ENCODE measurements at regions not wholly inside any gene's neighbourhood (a gene's known extent, or its start where the extent isn't known, plus 50 kb on each side); places are given as distances from the start of the nearest gene placed in this dataset.
"Not testable (repeated sequence)": the region's sequence is repeated elsewhere in the genome, so short reads cannot be mapped to it uniquely, and the experiment has no call there.

DNA sequence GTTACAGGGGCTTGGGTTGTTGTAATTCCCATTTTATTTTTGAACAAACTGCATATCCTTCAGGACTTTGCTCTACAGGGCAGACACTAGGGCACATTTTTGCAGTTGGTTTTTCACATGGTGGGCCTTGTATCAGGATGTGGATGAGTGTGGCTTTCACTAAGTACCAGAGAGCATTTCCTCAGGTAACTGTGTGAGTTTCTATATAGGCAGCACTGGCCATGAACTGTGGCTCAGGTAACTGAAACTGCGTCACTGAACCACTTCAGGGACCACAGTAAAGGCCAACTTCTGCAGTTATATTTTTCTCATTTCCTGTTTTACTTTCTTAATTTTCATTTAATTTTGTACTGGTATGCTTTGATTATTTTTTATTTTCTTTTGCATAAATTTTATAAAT is 166.5 kb downstream of the ZNF486 start:
- 0 out of 2 replicates have a peak, but pooled peaks cover under 1% of the 10 kb centered on the region for H3K9me3 ChIP-seq

DNA sequence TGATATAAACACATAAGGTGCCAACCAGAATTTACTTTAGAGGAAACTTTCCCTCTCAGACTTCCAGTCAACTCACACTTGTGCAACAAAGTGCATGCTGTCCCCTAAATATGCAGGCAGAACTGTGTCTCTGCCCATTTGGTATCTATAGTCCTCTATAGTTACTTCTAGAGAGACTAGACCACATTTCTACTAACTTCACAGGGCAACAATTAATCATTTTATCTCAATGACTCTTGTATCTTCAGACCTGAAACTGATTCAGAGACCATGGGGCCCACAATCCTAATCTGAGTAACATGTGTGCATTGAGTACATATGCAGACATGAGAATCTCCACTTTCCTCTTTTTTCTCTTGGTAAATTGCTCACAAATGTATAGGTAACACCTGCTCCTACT is 158.1 kb downstream of the ZNF486 start:
- Histone ChIP-seq H3K27me3 (no peaks in the 10 kb centered on the region), H3K36me3 (no peaks in the 10 kb centered on the region), H3K9me3 (0 out of 2 replicates have a peak, but pooled peaks cover 2% of the 10 kb centered on the region), H3K4me3 (no peak overlapping the region)
- DNase-seq: no peak

More for the DNA sequence above, 166.5 kb downstream of the ZNF486 start:
- Histone ChIP-seq H3K27me3 (no peaks in the 10 kb centered on the region), H3K4me3 (no peak overlapping the region), H3K36me3 (no peaks in the 10 kb centered on the region)
- DNase-seq: no peak

DNA sequence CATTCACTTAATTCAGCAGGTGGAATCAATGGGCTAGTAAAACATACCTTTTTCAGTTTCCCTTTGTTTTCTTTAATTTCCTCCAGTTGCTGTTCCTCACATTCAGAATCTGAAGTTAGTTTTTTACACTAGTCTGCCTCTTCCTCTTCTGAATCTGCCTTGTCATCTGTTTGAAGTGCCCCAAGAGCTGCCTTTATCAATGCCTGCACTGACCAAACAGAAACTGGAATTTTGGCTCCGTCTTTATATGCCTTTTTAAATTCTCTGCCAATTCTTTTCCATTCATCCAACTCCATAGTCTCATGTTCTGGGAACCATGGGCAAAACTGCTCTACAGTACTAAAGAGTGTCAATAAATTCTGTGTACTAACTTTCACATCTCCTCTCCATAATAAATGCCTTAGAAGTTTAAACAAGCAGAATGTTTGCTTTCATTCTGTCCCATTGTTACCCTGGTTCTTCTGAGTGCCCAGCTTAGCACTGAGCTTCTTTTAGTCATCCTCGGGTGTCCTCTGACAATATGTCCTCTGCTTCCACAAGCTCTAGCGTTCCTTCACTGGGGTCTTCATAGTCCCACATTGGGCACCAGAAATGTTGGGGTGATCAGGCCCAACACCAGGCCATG is 154.2 kb downstream of the ZNF486 start:
- H3K36me3 ChIP-seq: no peaks in the 10 kb centered on the region
- H3K4me3 ChIP-seq: no peak overlapping the region
- no peaks in the 10 kb centered on the region for H3K9me3 ChIP-seq
- no peak for DNase-seq
- peaks cover 2% of the 10 kb centered on the region for H3K27me3 ChIP-seq

DNA sequence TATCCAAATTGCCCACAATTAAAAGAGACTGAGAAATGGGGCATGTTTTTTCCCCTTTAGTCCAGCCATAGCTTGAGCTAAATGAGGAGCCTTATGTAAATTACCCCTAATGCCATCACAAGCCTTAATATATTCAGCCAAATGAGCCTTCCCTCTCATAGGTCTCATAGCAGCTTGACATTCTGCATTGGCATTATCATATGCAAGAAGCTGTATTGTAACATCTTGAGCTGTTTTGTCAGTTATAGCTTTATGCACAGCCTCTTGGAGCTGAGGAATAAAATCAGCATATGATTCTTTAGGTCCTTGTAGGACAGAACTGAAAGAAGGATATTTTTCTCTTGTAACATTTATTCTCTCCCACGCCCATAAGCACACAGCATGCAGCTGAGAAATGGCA is 153.2 kb downstream of the ZNF486 start:
- Histone ChIP-seq H3K27me3 (peaks cover 2% of the 10 kb centered on the region), H3K9me3 (no peaks in the 10 kb centered on the region), H3K4me3 (no peak overlapping the region), H3K36me3 (no peaks in the 10 kb centered on the region)
- no peak for DNase-seq

DNA sequence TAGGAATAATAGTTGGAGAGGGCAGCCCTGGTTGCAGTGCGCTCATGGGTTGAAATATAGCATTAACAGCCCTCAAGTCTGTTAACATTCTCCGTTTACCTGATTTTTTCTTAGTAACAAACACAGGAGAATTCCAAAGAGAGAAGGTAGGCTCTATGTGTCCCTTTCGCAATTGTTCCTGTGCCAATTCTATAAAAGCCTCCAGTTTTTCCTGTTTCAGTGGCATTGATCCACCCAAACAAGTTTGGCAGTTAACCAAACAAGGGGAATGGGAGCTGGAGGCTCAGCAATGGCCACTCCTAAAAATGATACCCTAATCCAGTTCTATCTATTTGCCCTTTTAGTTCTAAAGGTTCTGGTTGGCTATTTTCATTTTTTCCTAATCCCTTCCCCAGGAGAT is 151.6 kb downstream of the ZNF486 start:
- no peaks in the 10 kb centered on the region for H3K9me3 ChIP-seq
- peaks cover 2% of the 10 kb centered on the region for H3K27me3 ChIP-seq
- H3K4me3 ChIP-seq: no peak overlapping the region
- H3K36me3 ChIP-seq: no peaks in the 10 kb centered on the region
- DNase-seq: no peak

DNA sequence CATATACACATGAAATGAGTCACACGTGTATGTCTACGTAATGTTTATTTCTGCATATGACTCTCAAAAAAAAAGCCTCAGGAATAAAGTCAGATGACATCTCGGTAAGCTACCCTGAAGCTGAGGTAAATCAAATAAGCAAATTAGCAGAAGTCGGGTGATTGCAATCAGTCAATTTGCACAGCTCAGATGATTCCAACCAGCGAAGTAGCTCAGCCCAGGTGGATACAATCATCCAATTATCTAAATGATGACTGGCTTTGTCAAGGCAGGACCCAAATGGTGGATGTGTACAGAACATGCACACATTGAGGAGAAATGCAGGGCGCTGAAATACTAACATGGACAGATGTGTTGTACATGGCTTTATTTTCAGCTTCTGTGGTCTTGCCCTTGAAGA is 148.5 kb downstream of the ZNF486 start:
- no peaks in the 10 kb centered on the region for H3K36me3 ChIP-seq
- peaks cover 2% of the 10 kb centered on the region for H3K27me3 ChIP-seq

DNA sequence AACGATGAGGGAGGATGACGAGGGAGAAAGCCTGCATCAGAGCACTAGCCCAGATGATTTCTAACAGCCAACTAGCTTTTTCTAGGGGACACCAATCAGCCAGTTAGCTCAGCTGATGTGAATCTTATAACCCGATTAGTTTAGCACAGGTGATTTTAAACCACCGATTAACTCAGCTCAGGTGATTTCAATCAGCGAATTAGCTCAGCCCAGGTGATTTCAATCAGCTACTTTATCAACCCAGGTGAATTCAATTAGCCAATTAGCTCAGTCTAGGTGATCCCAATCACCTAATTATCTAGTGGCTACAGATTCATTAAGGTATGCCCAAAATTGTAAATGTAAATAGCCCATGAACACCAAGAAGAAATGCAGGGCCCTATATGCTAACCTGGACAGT is 146.9 kb downstream of the ZNF486 start:
- H3K27me3 ChIP-seq: peaks cover 2% of the 10 kb centered on the region
- no peak overlapping the region for H3K4me3 ChIP-seq
- no peaks in the 10 kb centered on the region for H3K36me3 ChIP-seq
- no peaks in the 10 kb centered on the region for H3K9me3 ChIP-seq
- DNase-seq: no peak

More for the DNA sequence above, 148.5 kb downstream of the ZNF486 start:
- Histone ChIP-seq H3K9me3 (no peaks in the 10 kb centered on the region), H3K4me3 (no peak overlapping the region)
- no peak for DNase-seq

DNA sequence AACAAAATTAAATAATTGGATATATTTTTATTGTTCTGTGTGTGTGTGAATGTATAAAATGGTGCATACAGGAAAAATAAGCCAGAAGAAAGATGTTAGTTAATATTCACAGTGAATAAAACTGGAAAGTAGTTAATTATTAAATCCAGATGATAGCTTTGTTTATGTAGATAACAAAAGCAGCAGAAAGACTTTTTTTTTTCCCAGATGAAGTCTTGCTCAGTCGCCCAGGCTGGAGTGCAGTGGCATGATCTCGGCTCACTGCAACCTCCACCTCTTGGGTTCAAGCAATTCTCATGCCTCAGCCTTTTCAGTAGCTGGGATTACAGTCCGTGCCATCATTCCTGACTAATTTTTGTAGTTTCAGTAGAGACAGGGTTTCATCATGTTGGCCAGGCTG is 140.1 kb downstream of the ZNF486 start:
- no peaks in the 10 kb centered on the region for H3K9me3 ChIP-seq
- no peak for DNase-seq
- H3K4me3 ChIP-seq: no peak overlapping the region
- no peaks in the 10 kb centered on the region for H3K27me3 ChIP-seq
- H3K36me3 ChIP-seq: no peaks in the 10 kb centered on the region

DNA sequence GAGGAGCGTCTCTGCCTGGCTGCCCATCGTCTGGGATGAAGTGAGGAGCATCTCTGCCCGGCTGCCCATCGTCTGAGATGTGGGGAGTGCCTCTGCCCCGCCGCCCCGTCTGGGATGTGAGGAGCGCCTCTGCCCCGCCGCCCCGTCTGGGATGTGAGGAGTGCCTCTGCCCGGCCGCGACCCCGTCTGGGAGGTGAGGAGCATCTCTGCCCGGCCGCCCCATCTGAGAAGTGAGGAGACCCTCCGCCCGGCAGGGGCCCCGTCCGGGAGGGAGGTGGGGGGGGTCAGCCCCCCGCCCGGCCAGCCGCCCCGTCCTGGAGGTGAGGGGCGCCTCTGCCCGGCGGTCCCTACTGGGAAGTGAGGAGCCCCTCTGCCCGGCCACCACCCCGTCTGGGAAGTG is 129.3 kb downstream of the ZNF486 start:
- H3K4me3 ChIP-seq, DNase-seq, H3K9me3 ChIP-seq, H3K27me3 ChIP-seq, H3K36me3 ChIP-seq: not testable (repeated sequence)

DNA sequence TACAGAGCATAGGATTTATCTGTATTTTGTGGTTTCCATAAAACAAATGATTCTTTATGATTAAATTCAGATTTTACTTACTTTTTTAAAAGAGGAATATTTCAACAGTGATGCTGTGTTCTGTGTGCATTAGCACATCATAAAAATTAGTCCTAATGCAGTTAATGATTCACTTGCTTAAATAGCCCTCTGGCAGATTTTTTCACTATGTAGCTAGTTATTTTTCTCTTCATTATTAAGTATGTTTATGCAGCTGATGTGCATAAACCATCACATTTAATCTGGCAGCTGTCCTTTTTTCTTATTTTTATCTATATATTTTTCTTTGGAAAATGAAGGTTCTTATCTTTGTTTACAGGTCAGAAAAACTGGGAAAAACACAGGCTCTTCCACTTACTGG is 127.2 kb downstream of the ZNF486 start:
- Histone ChIP-seq H3K9me3 (peaks cover 4% of the 10 kb centered on the region; the same call in 1 of the 2 replicates), H3K27me3 (no peaks in the 10 kb centered on the region), H3K4me3 (no peak overlapping the region), H3K36me3 (no peaks in the 10 kb centered on the region)
- DNase-seq: no peak

DNA sequence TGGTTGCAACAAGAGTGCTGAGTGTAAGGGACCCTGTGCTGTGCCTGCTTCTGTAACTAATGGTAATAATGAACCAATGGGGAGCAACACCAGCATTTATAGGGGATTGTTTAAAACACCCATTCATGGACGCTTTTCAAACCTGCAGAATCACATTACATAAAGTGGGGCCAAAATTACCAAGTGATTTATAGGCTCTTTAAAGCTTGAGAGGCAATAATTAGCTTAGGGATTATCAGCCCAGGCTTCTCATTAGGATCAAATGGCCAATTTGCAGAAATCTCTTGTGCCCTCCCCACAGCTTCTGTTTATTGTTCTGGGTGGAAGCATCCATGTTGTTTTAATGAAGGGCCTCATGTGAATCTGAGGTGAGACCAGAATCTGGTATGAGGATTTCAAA is 125.5 kb downstream of the ZNF486 start:
- H3K9me3 ChIP-seq, DNase-seq, H3K4me3 ChIP-seq, H3K27me3 ChIP-seq, H3K36me3 ChIP-seq: not testable (repeated sequence)

DNA sequence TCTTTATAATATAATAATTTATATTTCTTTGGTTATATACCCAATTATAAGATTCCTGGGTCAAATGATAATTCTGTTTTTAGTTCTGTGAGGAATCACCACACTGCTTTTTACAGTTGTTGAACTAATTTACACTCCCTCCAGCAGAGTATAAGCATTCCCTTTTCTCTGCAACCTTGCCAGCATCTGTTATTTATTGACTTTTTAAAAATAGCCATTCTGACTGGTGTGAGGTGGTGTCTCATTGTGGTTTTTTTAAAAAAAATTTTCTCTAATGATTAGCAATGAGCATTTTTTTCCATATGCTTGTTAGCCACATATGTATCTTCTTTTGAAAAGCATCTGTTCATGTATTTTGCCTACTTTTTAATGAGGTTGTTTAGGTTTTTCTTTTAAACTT is 122.2 kb downstream of the ZNF486 start:
- DNase-seq: no peak

DNA sequence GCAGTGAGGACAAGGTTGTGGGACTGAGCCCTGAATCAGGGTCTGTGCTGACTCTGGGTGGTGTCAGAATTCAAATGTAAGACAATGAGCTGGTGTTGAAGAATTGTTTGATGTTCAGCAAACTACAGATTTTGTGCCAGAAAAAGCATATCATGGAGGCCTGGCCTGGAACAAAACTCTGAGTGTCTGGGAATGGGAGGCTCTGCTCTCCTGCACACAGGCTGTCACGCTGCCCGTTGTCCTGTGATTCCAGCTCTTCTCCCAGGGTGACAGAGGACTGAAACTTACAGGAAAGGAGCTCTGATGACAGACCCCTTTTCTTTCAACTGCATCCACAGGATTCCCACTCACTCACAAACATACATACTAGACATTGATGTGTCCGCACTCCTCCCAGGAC is 120.1 kb downstream of the ZNF486 start:
- H3K27me3 ChIP-seq: no peaks in the 10 kb centered on the region
- DNase-seq: no peak
- no peaks in the 10 kb centered on the region for H3K9me3 ChIP-seq
- no peaks in the 10 kb centered on the region for H3K36me3 ChIP-seq
- no peak overlapping the region for H3K4me3 ChIP-seq

More for the DNA sequence above, 122.2 kb downstream of the ZNF486 start:
- Histone ChIP-seq H3K9me3 (no peaks in the 10 kb centered on the region), H3K27me3 (no peaks in the 10 kb centered on the region), H3K4me3 (no peak overlapping the region), H3K36me3 (no peaks in the 10 kb centered on the region)

DNA sequence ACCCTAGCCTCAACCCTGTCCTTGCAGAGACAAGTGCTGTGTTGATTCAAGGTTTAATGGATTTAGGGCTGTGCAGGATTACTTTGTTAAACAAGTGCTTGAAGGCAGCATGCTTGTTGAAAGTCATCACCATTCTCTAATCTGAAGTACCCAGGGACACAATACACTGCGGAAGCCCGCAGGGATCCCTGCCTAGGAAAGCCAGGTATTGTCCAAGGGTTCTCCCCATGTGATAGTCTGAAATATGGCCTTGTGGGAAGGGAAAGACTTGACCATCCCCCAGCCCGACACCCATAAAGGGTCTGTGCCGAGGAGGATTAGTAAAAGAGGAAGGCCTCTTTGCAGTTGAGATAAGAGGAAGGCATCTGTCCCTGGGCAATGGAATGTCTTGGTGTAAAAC is 118.9 kb downstream of the ZNF486 start:
- not testable (repeated sequence) for H3K27me3 ChIP-seq, DNase-seq, H3K4me3 ChIP-seq, H3K36me3 ChIP-seq, H3K9me3 ChIP-seq

DNA sequence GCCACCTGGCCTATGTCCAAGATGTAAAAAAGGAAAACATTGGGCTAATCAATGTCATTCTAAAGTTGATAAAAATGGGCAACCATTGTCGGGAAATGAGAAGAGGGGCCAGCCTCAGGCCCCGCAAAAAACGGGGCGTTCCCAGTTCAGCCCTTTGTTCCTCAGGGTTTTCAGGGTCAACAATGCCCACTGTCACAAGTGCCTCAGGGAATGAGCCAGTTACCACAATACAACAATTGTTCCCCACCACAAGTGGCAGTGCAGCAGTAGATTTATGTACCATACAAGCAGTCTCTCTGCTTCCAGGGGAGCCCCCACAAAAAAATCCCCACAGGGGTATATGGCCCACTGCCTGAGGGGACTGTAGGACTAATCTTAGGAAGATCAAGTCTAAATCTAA is 112.5 kb downstream of the ZNF486 start:
- no peaks in the 10 kb centered on the region for H3K36me3 ChIP-seq
- DNase-seq: no peak
- no peaks in the 10 kb centered on the region; the same call in 1 of the 2 replicates for H3K9me3 ChIP-seq
- H3K27me3 ChIP-seq: no peaks in the 10 kb centered on the region
- no peak overlapping the region for H3K4me3 ChIP-seq

DNA sequence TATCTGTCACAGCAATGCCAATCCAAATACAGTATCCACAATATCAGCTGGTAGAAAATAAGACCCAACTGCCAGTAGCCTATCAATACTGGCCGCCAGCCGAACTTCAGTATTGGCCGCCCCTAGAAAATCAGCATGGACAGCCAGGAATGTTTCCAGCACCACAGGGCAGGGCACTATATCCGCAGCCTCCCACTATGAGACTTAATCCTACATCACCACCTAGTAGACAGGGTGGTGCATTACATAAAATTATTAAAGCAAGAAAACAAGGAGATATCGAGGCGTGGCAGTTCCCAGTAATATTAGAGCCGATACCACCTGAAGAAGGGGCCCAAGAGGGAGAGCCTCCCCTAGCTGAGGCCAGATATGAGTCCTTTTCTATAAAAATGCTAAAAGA is 111.3 kb downstream of the ZNF486 start:
- peak; percentile 42 for DNase-seq
- H3K36me3 ChIP-seq: no peaks in the 10 kb centered on the region
- no peaks in the 10 kb centered on the region for H3K27me3 ChIP-seq
- no peak overlapping the region for H3K4me3 ChIP-seq
- H3K9me3 ChIP-seq: no peaks in the 10 kb centered on the region; the same call in 1 of the 2 replicates

DNA sequence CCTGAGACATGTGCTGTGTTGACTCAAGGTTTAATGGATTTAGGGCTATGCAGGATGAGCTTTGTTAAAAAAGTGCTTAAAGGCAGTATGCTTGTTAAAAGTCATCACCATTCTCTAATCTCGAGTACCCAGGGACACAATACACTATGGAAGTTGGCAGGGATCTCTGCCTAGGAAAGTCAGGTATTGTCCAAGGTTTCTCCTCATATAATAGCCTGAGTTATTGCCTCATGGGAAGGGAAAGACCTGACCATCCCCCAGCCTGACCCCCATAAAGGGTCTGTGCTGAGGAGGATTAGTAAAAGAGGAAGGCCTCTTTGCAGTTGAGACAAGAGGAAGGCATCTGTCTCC is 109.7 kb downstream of the ZNF486 start:
- not testable (repeated sequence) for DNase-seq, H3K4me3 ChIP-seq, H3K9me3 ChIP-seq, H3K27me3 ChIP-seq, H3K36me3 ChIP-seq

DNA sequence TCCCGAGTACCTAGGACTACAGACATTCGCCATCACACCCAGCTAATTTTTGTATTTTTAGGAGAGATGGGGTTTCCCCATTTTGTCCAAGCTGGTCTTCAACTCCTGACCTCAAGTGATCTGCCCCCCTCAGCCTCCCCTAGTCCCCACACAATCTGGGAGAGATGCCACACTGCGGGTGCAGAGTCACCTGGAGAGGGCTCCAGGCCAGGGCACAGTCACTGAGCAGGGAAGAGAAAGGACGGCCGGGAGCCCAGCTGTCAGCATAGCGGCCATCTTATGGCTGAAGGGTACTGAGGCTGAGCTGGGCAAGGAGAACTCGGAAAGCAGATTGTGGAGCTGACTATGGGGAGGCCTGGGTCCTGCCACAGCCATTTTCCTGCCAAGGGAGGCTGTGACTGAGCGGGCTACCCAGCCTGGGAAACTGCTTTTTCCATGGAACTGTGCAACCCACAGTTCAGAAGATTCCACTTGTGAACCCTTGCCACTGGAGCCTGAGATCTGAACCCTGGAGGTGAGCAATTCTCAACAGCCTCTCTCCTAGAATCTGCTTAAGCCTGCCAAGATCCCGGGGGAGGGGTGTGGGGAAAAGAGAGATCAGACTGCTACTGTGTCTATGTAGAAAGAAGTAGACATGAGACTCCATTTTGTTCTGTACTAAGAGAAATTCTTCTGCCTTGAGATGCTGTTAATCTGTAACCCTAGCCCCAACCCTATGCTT is 109.2 kb downstream of the ZNF486 start:
- DNase-seq: no peak
- H3K9me3 ChIP-seq: no peaks in the 10 kb centered on the region; the same call in 1 of the 2 replicates
- no peaks in the 10 kb centered on the region; the same call in 1 of the 2 replicates for H3K27me3 ChIP-seq
- H3K4me3 ChIP-seq: no peak overlapping the region
- no peaks in the 10 kb centered on the region for H3K36me3 ChIP-seq

Measured in MG63 (cell line).